NCI-H774 (cell line): ENCODE measurements at regions not wholly inside any gene's neighbourhood (a gene's known extent, or its start where the extent isn't known, plus 50 kb on each side); places are given as distances from the start of the nearest gene placed in this dataset.

Source experiments
- DNase-seq: peaks from one replicate; lab custom pipeline; 2025; lab: John Stamatoyannopoulos, UW

GRCh38 chr10:69716711-69717560 lies 84.8 kb upstream of the COL13A1 start:
- DNase-seq, result peak; percentile 42

DNA sequence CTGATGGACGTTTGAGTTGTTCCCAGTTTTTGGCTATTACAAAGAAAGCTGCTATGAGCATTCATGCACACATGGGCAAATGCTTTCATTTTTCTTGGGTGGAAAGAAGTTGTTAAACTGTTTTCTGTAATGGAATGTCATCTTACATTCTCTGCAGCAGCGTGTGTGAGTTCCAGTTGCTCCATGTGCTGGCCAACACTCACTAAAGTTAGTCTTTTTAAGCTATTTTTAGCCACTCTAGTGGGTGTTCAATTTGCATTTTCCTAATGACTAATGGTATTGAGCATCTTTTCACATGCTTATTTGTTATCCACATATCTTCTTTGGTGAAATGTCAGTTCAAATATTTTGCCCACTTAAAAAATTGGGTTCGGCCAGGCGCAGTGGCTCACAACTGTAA lies 82.8 kb upstream of the COL13A1 start:
- DNase-seq, result no peak

- DNase-seq, result no peak
Observed at GRCh38 chr10:69721690-69722310, 79.9 kb upstream of the COL13A1 start.

- DNase-seq, result no peak
Observed at GRCh38 chr10:69723653-69724052, 78.1 kb upstream of the COL13A1 start.

DNA sequence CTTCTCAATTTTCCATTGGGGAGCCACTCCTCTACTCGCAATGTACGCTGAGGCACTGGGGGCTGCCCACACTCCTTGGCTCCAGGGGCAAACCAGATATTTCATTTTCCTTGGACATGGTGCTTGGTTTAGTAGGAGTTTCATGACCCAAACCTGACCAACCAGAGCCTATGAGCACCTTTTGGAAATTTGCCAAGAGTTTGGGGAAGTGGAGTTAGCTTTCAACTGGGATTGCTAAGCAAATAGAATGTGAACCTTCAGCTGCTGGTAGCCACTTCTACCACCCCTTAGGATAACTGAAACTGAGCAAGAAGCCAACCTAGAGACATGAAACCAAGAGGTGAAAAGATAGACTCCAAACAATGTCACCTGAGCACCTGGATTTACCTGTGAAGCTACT lies 74.9 kb upstream of the COL13A1 start:
- no peak for DNase-seq

GRCh38 chr10:69728335-69728870 lies 73.3 kb upstream of the COL13A1 start:
- DNase-seq, result no peak

- DNase-seq, result no peak
Observed at GRCh38 chr10:69729326-69730048, 72.2 kb upstream of the COL13A1 start.

GRCh38 chr10:69730251-69731156 lies 71.2 kb upstream of the COL13A1 start:
- no peak for DNase-seq

DNA sequence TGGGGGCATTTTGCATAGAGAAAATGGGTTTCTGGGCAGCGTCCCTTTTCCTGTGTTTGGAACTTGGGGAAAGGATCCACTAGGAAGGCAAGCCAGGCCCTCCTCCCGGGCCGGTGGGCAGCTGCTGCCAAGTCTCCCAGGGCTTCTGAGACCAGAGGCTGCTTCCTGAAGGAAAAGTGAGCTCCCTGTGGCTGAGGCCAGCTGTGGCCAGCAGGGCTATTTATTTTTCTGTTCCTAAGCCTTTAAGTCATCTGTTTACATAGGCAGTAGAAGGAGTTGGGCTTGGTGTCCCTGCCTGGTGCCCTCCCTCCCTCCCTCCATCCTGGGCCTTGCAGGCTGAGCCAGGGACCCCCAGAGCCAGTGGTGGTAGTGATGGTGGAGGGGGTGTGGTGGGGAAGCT lies 70.5 kb upstream of the COL13A1 start:
- no peak for DNase-seq

DNA sequence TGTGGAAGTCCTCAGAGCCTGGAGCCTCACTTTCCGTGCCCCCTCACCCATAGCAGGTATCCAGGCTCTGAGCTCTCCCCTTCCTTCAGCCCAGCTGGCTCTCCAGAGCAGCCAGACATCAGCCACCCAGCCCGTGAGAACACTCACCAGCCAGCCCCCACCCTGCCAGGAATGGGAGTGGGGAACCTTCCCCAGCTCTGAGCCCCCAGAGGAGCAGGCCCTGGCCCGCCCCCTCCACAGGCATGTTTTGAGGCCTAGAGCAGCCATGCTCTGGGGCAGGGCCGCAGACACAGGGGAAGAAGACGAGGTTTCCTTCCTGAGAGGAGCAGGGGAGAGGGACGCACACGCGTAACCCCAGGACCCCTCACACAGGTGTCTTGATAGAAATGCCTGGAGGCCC lies 70.0 kb upstream of the COL13A1 start:
- DNase-seq, result no peak

DNA sequence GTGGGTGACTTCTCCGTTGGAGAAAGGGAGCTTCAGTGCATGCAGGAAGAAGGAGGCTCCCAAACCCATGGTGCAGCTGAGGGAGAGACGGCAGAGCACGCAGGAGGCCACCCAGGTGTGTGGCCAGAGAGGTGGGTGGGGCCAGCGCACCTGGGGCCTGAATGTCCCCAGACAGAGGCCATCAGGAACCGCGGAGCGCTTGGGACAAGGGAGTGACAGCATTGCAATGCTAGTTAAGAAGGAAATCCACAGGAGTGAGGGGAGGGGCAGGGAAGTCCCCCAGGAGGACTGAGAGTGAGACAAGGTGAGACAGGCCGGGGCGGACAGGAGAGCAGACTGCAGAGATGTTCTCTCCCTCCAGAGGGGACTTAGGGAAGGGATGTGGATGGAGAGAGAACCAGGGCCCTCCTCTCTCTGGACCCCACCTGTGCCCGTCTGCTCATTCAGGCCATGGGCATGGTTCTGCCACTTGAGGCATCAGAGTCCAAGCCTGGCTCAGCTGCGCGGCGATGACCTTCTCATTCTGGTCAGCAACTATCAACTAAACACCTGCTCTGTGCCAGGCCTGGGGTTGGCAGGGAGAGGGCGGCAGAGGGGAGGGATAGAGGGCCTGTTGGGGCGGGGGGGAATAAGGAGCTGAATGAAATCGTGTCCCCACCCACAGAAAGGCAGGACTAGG lies 69.4 kb upstream of the COL13A1 start:
- no peak for DNase-seq

- no peak for DNase-seq
Observed at GRCh38 chr10:69732826-69733150, 68.9 kb upstream of the COL13A1 start.

GRCh38 chr10:69733791-69734261 lies 67.9 kb upstream of the COL13A1 start:
- DNase-seq, result no peak

- no peak for DNase-seq
Observed at GRCh38 chr10:69734416-69734796, 67.3 kb upstream of the COL13A1 start.

- DNase-seq, result no peak
Observed at GRCh38 chr10:69734797-69735468, 66.8 kb upstream of the COL13A1 start.

GRCh38 chr10:69736886-69737641 lies 64.6 kb upstream of the COL13A1 start:
- DNase-seq, result no peak

- DNase-seq, result no peak
Observed at GRCh38 chr10:69738071-69738470, 63.6 kb upstream of the COL13A1 start.

GRCh38 chr10:69738858-69739435 lies 62.8 kb upstream of the COL13A1 start:
- DNase-seq, result no peak

GRCh38 chr10:69739634-69740033 lies 62.1 kb upstream of the COL13A1 start:
- no peak for DNase-seq
